ENCODE measurements at regions not wholly inside any gene's neighbourhood (a gene's known extent, or its start where the extent isn't known, plus 50 kb on each side); places are given as distances from the start of the nearest gene placed in this dataset.
"Not testable (repeated sequence)": the region's sequence is repeated elsewhere in the genome, so short reads cannot be mapped to it uniquely, and the experiment has no call there.

DNA sequence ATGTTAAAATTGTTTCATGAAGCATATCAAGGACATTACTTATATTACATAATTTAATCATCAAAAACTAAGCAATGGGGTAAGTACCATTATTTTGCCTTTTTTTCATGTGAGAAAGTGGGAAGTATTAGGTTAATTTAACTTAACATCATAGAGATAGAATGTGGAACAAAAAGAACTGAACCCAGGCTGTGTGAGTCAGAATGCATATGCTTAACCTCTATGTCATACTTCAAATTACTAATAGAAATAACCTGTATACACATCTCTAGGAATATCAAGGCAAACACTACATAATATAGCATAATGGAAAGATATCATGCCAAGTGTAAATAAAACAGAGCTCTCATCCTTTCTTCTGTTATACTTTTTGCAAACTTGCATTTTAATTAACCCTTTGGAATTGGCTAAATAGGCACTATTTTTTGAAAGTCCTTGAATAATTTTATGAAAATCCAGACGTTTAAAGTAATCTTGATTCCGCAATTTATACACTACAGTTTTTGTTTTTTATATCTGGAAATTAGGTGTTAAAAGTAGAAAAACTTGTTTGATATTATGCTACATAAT is 777.7 kb downstream of the SLC6A15 start:
- no peak for DNase-seq (ENCODE audit: low spot score)

DNA sequence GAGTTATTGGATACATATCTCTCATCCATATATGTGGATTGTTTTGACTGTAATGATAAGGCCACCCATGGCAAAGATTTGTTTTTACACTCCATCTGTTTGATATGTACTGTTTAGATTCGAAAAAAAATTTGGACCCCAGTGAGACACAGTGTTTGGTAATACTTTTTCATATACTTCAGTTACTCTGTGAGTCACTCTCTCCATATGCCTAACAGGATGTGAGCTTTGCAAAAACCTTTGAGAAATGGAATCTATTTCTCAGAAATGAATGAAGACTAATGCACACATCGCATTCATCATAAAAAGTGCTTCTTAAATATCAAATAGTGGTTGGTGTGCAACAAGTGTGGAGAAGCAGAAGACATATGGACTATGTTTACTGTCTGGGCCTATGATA is 781.5 kb downstream of the SLC6A15 start:
- DNase-seq (ENCODE audit: low spot score): no peak

DNA sequence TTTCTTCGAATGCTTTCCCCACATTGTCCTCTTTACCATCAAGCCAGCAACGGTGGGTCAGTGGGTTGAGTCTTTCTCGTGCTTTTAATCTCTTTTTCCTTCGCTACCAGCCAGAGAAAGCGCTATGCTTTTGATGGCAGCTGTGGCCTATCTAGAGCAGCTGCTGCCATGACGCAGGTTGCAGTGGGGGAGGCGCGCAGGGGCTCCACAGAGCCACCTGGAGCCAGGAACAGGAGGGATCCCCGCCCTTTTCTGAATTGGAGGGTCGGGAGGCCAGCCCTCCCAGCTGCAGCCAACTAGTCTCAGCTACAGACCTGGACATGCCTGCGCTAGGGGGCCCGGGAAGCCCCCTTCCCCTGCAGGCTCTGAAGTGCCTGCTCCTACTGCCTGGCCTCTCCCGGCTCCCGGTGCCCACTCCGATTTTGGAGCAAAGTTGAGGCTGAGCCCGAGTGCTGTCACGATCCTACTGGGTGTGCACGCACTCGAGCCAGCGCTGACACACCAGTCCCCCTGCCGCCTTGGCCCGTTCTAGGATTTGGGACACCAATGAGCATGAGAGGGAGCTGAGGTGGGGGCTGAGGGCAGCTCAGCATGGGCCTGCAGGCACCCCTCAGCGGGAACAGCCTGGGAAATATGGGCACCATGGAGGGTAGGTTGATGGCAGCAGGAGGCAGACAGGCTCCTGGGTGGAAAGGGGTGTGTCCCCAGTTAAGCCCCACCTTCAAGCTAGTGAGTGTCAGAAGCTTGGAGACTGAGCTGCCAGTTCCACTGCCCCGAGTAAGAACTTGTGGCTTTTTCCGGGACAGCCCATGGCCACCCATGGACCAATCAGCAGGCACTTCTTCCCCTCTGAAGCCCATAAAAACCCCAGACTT is 784.2 kb downstream of the SLC6A15 start:
- DNase-seq (ENCODE audit: low spot score): no peak

DNA sequence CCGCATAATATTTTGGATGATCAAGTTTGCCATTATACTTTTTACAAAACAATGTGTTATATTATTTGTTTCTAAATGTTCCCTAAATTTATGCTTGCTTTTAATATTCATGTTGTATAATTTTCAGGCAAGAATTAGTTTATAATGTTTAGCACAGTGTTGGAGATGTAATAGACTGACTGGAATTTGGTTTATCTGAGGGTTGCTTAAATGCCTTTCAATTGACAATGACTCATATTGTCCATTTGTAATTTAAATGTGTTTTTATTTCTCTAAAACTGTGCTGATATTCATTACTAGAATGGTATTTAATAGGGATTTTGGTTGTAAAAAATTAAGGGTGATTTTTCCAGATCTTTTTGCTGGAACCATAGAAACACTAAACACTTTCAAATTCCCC is 788.4 kb downstream of the SLC6A15 start:
- no peak for DNase-seq (ENCODE audit: low spot score)

DNA sequence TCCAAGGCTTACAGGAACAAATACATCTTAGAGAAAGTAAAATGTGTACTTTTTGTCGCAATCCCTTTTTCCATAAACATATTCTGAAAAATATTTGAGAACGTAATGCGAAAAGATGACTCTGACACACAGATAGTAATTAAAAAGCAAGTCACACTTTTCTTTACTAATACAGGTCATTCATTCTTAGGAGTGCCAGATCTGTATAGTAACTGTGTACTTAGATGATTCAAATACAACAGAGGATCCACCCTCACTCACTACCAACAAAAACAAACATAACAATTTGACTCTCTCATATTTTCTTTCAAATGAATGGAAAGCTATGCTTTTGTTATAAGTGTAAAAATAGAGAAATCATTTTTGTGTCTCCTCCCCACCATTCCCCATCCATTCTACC is 795.4 kb downstream of the SLC6A15 start:
- no peak for DNase-seq (ENCODE audit: low spot score)

DNA sequence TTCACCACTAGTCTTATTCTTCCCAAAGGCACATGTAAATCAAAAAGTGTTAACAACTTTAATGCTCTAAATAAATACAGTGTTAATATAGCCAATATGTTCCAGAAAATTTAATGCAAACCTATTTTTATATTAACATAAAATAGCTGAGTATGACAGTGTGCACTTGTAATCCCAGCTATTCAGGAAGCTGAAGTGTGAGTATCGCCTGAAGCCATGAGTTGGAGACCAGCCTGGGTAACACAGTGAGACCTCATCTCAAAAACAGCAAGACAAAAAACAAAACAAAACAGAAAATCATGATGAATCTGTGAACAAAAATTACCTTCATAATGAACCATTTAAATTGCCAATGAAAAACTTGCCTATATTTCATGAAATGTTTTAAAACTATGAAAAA is 798.9 kb downstream of the SLC6A15 start:
- no peak for DNase-seq (ENCODE audit: low spot score)

DNA sequence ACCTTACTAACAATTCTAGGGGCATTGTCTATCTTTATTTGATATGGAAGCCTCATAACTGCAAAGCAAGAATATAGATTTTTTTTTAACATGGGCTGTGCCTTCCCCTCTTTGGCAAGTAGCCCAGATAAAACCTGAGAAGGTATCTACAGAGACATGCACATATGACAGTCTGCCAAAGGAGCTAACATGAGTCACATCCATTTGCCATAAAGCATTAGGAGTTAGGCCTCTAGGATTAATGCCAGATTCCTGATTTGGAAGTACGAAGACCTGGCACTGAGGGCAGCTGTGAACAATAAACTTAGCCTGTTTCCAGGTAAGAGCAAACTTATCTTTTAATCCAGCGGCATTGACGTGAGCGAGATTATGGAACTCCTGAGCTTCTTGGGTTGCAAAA is 808.7 kb downstream of the SLC6A15 start:
- not testable (repeated sequence) for DNase-seq (ENCODE audit: low spot score)

DNA sequence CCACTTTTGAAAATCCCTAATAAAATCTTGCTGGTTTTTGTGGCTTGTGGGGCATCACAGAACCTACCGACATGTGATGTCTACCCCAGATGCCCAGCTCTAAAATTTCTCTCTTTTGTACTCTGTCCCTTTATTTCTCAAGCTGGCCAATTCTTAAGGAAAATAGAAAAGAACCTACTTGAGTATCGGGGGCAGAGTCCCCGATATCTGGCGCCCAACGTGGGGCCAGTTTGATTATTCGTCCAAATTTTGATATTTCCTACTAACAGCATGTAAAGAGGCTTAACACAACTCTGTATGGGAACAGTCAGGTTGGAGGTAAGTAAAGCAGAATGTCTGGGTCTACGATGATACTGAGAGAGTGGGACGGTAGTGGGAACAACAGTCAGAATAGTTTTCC is 810.6 kb downstream of the SLC6A15 start:
- not testable (repeated sequence) for DNase-seq (ENCODE audit: low spot score)

DNA sequence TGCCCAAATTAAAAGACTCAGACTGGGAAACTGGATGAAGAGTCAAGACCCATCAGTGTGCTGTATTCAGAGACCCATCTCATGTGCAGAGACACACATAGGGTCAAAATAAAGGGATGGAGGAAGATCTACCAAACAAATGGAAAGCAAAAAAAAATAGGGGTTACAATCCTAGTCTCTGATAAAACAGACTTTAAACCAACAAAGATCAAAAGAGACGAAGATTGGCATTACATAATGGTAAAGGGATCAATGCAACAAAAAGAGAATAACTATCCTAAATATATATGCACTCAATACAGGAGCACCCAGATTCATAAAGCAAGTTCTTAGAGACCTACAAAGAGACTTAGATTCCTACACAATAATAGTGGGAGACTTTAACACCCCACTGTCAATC is 813.0 kb downstream of the SLC6A15 start:
- DNase-seq (ENCODE audit: low spot score): not testable (repeated sequence)

DNA sequence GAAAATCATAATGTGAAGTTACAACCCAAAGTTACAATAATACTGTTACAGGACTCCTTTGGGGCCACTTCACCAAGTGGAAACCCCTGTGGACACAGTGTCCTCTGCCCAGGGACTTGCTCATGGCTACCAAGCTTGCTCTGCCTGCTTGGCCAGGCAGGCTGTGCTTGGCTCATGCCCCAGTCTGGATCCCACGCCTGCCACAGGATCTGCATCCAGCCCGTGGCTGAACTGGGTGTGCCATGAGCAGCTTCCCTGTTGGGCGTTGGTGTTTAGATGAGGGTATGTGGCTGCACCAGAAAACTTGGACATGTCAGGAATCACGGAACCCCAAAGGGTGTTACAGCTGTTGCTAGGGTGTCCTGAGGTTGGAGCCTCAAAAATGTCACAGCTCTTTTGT is 820.9 kb downstream of the SLC6A15 start:
- DNase-seq (ENCODE audit: low spot score): no peak

DNA sequence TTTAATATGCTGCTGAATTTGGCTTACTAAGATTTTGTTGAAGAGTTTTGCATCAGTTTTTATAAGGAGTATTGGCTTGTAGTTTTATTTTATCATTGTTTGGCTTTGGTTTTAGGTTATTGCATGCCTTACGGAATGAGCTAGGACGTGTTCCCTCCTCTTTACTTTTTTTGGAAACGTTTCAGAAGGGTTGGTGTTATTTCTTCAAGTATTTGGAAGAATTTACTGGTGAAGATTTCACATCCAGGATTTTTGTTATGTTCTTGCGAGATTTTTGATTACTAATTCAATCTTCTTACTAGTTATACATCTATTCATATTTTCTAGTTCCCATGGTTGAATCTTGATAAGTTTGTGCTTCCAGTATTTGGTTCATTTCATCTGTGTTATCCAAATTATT is 823.2 kb downstream of the SLC6A15 start:
- no peak for DNase-seq (ENCODE audit: low spot score)

DNA sequence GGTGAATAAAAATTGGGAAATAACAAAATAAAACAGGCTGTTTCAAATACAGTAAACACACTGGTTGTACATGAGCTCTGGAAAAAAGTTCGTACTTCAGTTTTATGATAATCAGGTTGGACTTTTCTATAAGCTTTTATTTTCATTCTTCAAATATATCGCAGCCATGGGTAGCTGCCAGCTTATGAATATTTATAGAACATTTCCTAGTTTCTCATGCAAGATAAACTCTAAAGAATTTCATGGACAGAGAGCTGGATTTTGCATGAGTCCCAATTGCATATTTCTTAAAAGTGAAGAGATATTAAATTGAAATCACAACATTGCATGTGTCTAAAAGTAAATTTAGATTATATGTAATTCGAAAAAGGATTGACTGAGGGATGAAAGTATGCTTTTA is 827.6 kb downstream of the SLC6A15 start:
- no peak for DNase-seq (ENCODE audit: low spot score)

DNA sequence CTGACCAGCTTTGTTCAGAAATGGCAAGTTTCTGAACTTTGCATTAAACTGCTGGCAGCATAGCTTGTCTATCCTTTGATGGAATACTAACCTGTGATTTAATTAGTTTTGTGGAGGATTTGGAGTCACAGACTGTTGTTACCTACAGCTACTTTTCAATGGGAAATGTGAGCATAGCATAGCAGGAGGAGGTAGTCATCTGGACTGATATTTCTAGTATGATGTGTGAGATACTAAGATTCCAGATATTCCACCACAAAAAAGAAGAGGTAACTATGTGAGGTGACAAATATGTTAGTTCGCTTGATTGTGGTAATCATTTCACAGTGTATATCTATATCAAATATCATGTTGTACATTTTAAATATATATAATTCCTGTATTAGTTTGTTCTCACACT is 833.0 kb downstream of the SLC6A15 start:
- no peak for DNase-seq (ENCODE audit: low spot score)

DNA sequence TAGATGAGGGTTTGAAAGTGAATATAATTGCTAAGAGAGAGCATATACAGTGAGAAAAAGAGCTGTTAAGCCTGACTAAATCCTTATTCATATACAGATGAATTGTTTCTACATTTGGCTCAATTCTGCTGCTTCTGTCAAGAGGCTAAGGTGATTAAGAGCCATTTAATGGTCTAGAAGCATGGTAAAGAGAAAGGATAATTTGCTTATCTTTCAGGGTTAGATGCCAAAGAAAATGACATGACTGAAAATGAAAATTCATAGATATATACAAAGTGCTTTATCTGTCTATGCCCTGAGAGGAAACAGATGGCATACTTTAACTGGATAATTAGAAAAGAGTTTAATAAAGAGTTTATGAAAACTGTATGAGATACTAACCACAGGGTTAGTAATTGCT is 834.9 kb downstream of the SLC6A15 start:
- no peak for DNase-seq (ENCODE audit: low spot score)

DNA sequence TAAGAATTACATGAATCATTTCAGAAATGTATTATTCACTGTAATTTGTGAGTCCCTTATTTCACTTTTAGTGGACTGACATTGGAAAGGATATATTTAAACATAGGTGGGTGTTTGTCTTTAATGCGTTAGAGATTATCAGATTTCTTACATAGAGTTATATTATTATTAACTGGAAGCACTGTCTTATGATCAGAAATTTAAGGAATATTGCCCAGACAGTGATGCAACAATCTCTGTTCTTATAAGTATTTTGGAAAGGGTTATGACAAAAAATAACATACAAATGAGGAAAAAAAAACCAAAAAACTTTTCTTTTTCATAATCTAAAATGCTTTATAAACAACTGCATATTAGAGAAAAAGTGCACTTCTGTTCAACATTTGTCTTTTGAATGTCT is 836.6 kb downstream of the SLC6A15 start:
- no peak for DNase-seq (ENCODE audit: low spot score)

DNA sequence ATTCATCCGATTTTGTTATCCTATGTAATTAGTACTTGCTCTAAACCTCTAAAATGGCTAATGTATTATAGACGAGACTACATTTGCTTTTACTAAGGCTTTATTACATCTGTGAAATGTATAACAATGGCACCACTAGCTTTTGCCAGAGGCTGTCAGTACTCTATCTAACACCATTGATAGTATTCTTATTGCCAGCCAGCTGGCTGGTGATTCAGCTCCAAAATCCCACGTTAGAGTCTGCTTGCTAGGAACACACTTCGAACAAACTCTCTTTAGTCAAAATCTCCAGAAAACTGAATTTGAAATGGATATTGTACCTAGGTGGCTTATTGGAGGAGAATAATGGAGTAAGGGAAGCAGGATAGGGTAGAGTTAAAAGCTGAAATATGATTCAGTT is 839.2 kb downstream of the SLC6A15 start:
- no peak for DNase-seq (ENCODE audit: low spot score)

DNA sequence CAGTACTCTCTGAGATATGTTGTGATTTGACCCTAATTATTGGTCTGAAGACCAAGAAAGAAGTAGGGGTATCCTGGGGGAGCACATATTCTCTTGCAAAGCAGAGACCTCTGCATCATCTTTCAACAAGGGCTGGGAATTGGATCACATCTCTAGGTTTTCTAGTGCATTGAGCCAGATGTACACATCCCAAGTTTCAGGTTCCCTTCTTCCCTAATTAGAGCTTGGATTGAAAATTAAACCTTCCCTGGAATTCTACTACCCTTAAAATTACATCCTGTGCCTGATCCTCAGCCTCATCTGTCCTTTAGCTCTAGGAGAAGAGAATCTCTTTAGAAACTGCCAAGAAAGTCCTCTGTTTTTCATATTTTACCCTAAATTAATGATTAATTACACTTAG is 839.6 kb downstream of the SLC6A15 start:
- no peak for DNase-seq (ENCODE audit: low spot score)

DNA sequence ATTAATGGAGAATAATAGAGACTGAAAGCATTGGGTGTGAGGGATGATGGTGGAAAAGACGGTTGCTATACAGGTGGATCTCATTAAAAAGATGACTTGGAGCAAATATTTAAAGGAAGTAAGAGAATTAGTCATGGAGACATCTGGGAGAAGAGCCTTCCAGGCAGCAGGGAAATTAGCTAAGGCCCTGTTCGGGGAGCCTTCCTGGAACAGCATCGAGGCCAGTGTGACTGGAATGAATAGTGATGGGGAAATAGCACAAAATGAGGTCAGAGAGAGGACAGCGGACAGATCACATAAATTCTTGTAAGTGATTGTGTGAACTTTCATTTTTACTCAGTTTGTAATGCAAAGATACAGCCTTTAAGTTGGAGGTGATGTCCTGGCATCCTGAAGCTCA is 842.3 kb downstream of the SLC6A15 start:
- DNase-seq (ENCODE audit: low spot score): no peak

DNA sequence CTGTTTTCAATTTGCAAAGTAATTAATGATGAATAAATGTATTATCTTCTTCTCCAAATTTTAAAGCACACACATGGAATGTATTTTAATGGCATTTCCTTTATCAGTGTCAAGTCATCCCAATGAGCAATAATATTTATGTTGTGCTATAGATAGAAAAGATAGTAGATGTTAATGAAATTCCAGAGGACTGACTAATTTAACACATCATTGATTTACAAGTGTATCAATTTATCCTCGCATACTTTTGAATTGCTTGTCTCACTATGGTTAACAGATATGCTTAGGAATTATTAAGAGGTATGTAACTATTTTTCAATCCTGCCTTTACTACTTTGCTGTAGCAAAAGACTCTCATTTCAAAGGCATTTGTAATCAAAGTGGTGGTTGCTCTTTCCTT is 842.9 kb downstream of the SLC6A15 start:
- no peak for DNase-seq (ENCODE audit: low spot score)

DNA sequence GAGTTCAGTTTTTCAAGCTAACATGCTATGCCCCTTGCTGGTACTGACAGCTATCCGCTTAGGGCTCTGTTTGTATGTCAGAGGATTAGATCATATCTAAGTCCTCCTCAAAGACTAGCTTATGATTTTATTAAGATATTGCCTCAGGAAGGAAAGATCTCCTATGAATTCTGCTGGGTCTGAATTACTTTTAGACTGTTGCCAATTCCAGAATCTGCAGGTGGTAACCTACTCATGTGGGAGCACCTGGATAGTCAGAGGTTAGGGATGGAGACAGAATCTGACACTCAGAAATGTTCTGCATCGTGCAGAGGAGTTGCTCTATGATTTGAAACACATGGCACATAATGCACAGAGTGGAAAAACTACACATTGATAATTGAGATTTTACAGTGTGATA is 843.4 kb downstream of the SLC6A15 start:
- DNase-seq (ENCODE audit: low spot score): no peak

DNA sequence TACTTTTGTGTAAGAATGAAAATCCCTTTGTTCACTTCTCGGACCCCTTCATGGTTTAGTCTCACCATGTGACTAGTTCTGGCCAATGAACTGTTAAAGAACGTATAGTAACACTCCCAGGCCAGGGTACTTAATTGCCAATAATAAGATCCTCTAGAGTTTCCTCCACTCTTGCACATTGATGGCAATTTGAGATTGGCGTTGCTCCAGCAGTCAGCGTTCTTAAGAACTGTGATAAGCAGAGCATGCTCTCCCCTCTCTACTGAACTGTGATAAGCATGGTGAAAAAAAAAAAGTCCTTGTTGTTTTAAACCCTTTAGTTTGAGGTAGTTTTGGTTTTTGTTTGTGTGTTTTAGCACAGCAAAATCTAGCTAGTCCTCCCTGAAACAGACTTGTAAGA is 854.5 kb downstream of the SLC6A15 start:
- DNase-seq (ENCODE audit: low spot score): no peak

DNA sequence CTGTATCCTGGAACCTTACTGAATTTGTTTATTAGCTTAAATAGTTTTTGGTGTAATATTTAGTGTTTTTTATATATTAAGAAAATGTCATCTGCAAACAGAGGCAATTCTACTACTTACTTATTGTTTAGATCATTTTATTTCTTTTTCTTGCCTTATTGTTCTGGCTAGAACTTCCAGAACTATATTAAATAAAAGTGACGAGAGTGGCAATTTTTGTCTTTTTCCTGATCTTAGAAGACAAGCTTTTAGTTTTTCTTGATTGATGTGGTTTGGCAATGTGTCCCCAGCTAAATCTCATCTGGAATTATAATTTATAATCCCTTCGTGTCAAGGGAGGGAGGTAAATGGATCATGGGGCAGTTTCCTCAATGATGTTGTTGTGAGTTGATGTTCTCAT is 857.8 kb downstream of the SLC6A15 start:
- no peak for DNase-seq (ENCODE audit: low spot score)

DNA sequence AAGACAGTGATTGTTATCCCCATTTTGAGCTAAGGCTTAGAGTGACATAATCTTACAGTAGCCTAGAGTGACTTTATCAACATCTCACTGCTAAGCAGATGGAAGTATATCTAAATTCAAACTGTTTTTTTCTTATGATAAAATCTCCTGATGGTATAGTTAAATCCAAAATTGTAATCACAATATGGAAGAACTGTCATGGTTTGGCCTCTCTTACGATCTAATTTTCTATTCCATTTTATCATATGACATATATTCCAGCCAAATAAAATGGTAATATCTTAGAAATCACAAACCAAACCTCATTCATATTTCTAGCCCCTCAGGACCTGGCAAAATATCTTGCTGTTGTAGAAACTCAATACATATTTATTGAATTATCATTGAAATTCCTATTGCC is 864.7 kb downstream of the SLC6A15 start:
- no peak for DNase-seq (ENCODE audit: low spot score)

DNA sequence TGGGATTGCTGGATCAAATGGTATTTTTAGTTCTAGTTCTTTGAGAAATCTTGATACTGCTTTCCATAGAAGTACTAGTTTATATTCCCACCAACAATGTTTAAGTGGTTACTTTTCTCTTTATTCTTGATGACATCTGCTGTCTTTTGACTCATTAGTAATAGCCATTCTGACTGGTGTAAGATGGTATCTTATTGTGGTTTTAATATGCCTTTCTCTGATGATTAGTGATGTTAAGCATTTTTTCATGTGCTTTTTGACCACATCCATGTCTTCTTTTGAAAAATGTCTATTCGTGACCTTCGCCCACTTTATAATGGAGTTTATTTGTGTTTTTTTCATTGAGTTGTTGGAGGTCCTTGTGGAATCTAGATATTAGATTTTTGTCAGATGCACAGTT is 865.7 kb downstream of the SLC6A15 start:
- DNase-seq (ENCODE audit: low spot score): no peak
